ENCODE measurements at regions not wholly inside any gene's neighbourhood (a gene's known extent, or its start where the extent isn't known, plus 50 kb on each side); places are given as distances from the start of the nearest gene placed in this dataset.
"Not testable (repeated sequence)": the region's sequence is repeated elsewhere in the genome, so short reads cannot be mapped to it uniquely, and the experiment has no call there.

DNA sequence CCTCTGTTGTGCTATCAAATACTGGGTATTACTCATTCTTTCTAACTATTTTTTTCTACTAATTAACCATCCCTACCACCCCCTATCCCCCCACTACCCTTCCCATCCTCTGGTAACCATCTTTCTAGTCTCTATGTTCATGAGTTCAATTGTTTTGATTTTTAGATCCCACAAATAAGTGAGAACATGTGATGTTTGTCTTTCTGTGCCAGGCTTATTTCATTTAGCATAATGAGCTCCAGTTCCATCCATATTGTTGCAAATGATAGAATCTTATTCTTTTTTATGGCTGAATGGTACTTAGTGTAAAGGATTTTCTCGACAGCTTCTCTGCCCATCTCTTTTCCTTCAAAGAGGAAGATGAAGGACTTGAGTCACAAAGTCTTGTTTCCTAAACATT, 138.0 kb upstream of the CPHXL start:
- H3K9me3 ChIP-seq: no peaks in the 10 kb centered on the region

DNA sequence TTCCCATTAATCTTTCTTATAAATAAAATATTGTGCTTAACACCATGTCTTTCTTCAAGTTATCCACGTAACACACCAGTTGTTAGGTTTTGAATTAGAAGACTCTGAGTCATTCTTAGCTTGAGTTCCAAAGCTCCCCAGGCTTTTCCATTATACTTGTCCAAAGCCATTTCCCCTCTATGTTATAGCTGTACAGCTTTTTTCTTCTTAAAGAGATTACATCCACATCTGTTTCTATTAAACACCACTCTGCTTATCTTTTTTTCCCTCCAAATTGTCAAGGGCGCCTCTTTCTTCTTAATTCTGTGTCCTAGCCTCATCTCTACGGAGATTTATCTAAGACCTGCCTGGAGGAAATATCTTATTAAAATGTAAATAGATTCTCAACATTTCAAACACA, 139.4 kb upstream of the CPHXL start:
- Histone ChIP-seq H3K9me3 (no peaks in the 10 kb centered on the region), H3K27ac (no peak overlapping the region), H3K36me3 (replicated peaks in 1 of 2; ENCODE audit: insufficient read depth in 1 of 2, low read depth in 2 of 2) (no peaks in the 10 kb centered on the region), H3K4me1 (no peaks in the 10 kb centered on the region), H3K4me3 (no peak overlapping the region), H3K27me3 (peaks cover 0 to 3% of the 10 kb centered on the region in 2 donors)
- ATAC-seq: no peak
- TF ChIP-seq, protein P1, sequence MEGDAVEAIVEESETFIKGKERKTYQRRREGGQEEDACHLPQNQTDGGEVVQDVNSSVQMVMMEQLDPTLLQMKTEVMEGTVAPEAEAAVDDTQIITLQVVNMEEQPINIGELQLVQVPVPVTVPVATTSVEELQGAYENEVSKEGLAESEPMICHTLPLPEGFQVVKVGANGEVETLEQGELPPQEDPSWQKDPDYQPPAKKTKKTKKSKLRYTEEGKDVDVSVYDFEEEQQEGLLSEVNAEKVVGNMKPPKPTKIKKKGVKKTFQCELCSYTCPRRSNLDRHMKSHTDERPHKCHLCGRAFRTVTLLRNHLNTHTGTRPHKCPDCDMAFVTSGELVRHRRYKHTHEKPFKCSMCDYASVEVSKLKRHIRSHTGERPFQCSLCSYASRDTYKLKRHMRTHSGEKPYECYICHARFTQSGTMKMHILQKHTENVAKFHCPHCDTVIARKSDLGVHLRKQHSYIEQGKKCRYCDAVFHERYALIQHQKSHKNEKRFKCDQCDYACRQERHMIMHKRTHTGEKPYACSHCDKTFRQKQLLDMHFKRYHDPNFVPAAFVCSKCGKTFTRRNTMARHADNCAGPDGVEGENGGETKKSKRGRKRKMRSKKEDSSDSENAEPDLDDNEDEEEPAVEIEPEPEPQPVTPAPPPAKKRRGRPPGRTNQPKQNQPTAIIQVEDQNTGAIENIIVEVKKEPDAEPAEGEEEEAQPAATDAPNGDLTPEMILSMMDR (IDR thresholded peaks at IDR 0.05): no peak
- TF ChIP-seq POLR2A (IDR thresholded peaks at IDR 0.05): no peak
- intact Hi-C loops (cut with DNase I): no loop called here
- no peak for DNase-seq
- 71 to 77% methylated on average over 3 of the region's 3 CpGs for WGBS, 2 donors

More for the DNA sequence above, 138.0 kb upstream of the CPHXL start:
- DNase-seq (no peak), ATAC-seq (no peak)
- Histone ChIP-seq H3K4me1 (no peaks in the 10 kb centered on the region), H3K27ac (no peak overlapping the region), H3K36me3 (replicated peaks in 1 of 2; ENCODE audit: insufficient read depth in 1 of 2, low read depth in 2 of 2) (no peaks in the 10 kb centered on the region), H3K27me3 (peaks cover 0 to 3% of the 10 kb centered on the region in 2 donors), H3K4me3 (no peak overlapping the region)
- TF ChIP-seq, protein P1 (IDR thresholded peaks at IDR 0.05): no peak
- no peak for TF ChIP-seq POLR2A (IDR thresholded peaks at IDR 0.05)
- 74 to 79% methylated on average over 1 of the region's 1 CpG for WGBS, 2 donors
- intact Hi-C loops (cut with DNase I): no loop called here

DNA sequence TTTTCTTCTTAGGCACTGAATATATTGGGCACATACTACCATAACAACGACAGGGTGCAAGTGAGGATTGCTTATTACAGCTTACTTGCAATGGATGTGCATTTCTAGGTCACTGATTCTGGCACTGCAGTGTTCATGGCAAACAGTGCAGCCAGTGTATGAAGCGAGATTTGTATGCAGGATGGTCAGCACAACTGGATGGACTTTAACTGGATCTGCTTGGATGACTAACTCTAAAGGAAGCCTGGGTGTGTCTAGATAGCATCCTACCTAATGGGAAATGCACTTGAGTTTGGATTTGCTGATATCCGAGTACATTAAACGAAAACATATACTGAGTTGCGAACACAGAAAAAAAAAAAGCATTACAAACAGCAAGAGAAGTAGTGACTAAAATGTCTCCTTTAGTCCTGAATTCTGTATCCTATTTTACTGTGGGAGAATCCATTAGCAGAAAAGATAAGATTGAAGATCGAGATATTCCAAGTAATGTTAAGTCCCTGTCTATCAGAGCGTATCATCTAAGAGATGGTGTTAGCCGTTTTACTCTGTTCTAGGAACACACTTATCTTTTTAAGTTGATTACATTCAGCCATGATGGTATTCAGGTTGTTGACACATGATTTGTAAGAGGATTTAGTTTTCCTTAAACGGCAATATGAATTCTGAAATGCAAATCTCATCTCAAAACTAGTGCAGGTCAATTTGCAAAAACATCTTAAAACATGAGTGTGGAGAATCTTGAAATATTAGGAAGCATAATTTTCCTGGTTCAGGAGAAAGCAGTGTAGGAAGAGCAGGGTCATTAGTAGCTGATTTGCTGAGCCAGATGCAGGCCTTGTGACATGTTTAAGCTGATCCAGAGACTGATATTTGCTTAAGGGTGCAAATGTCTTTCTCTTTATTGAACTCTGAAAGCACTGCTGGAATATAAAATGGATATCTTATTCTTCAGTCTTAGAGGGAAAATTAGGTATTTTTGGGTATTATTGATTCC, 142.6 kb upstream of the CPHXL start:
- 70 to 73% methylated on average over 9 of the region's 9 CpGs for WGBS, 2 donors
- Histone ChIP-seq H3K27ac (no peak overlapping the region), H3K27me3 (peaks cover 0 to 3% of the 10 kb centered on the region in 2 donors), H3K36me3 (replicated peaks in 1 of 2; ENCODE audit: insufficient read depth in 1 of 2, low read depth in 2 of 2) (no peaks in the 10 kb centered on the region), H3K4me1 (no peaks in the 10 kb centered on the region), H3K9me3 (no peaks in the 10 kb centered on the region), H3K4me3 (no peak overlapping the region)
- TF ChIP-seq, protein P1 (IDR thresholded peaks at IDR 0.05): no peak
- no peak for TF ChIP-seq POLR2A (IDR thresholded peaks at IDR 0.05)
- no peak for DNase-seq
- ATAC-seq: no peak
- intact Hi-C loops (cut with DNase I): no loop called here

DNA sequence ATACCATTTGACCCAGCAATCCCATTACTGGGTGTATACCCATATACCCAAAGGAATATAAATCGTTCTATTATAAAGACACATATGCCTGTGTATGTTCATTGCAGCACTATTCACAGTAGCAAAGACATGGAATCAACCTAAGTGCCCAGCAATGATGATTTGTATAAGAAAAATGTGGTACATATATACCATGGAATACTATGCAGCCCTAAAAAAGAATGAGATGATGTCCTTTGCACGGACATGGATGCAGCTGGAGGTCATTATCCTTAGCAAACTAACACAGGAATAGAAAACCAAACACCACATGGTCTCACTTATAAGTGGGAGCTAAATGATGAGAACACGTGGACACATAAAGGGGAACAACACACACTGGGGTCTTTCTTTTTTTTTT, 155.0 kb upstream of the CPHXL start:
- ATAC-seq; H3K36me3 ChIP-seq (replicated peaks in 1 of 2; ENCODE audit: insufficient read depth in 1 of 2, low read depth in 2 of 2); H3K4me1 ChIP-seq; H3K9me3 ChIP-seq; H3K4me3 ChIP-seq; H3K27ac ChIP-seq; H3K27me3 ChIP-seq; DNase-seq; intact Hi-C loops (cut with DNase I): not testable (repeated sequence)
- 95 to 99% methylated on average over 3 of the region's 3 CpGs for WGBS, 2 donors

DNA sequence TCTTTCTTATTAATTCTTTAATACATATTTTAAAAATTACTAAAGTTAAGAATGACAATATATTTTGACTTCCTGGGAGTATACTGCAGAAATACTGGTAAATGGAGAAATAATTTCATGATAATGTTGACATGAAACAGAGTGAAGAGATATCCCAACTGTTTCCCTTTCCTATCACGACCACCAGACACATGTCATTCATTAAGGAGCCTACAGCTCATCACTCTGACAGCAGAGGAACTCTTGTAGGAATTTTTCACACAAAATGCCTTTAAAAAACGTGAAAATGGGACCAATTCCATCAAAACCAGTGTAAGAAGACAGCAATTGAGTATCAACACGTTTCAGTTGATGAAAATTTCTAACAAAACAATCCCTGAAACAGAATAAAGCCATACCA, 172.9 kb upstream of the CPHXL start:
- Histone ChIP-seq H3K27ac (no peak overlapping the region), H3K36me3 (replicated peaks in 1 of 2; ENCODE audit: insufficient read depth in 1 of 2, low read depth in 2 of 2) (no peaks in the 10 kb centered on the region), H3K9me3 (no peaks in the 10 kb centered on the region), H3K27me3 (no peaks in the 10 kb centered on the region), H3K4me1 (no peaks in the 10 kb centered on the region), H3K4me3 (no peak overlapping the region)
- no peak for TF ChIP-seq POLR2A (IDR thresholded peaks at IDR 0.05)
- TF ChIP-seq, protein P1 (IDR thresholded peaks at IDR 0.05): no peak
- intact Hi-C loops (cut with DNase I): no loop called here
- 56 to 61% methylated on average over 3 of the region's 3 CpGs for WGBS, 2 donors
- ATAC-seq (no peak), DNase-seq (no peak)

Data from body of pancreas (tissue), 4 donors.